Thoracic aorta (tissue), 2 donors: ENCODE measurements at regions not wholly inside any gene's neighbourhood (a gene's known extent, or its start where the extent isn't known, plus 50 kb on each side); places are given as distances from the start of the nearest gene placed in this dataset.

ENCODE experiments used
- ATAC-seq: fragments of 150-250 bp; one replicate; pipeline ENCODE4 v1.8.0; 2017; ENCODE audit warnings: low read depth; ENCODE audit not compliant: insufficient number of reproducible peaks, low FRiP score
- DNase-seq: peaks from one replicate; pipeline ENCODE4 v3.0.0-alpha.2; 2020; ENCODE audit warnings: low spot score
- H3K27ac ChIP-seq, 2 donors: fragments of 200-600 bp; sonication (generic); 1 replicate in 1 of 2; 2 replicates in 1 of 2; pipeline ENCODE4 v1.5.1; 2016; ENCODE audit warnings: mild to moderate bottlenecking in 2 of 2, moderate library complexity in 2 of 2
- H3K27me3 ChIP-seq: fragments of 200-600 bp; sonication (generic); replicated peaks from 2 replicates; pipeline ENCODE4 v1.6.0; 2016; ENCODE audit warnings: mild to moderate bottlenecking; ENCODE audit not compliant: insufficient read depth
- H3K36me3 ChIP-seq: fragments of 200-600 bp; sonication (generic); one replicate; pipeline ENCODE4 v1.5.1; 2016
- H3K4me1 ChIP-seq, 2 donors: fragments of 200-600 bp; sonication (generic); 1 replicate in 1 of 2; 2 replicates in 1 of 2; pipeline versions ENCODE4 v1.5.1 to v1.6.0; 2016; ENCODE audit warnings: low read depth in 2 of 2, mild to moderate bottlenecking in 1 of 2; ENCODE audit not compliant: control insufficient read depth in 1 of 2
- H3K4me3 ChIP-seq: fragments of 200-600 bp; sonication (generic); 2 replicates; pipeline ENCODE4 v1.5.1; 2016; ENCODE audit warnings: mild to moderate bottlenecking
- H3K9me3 ChIP-seq: fragments of 200-600 bp; sonication (generic); 2 replicates; pipeline ENCODE4 v1.5.1; 2016
- CTCF ChIP-seq: fragments of 200-600 bp; sonication (generic); IDR thresholded peaks from one replicate; pipeline ENCODE4 v1.5.1; 2019; ENCODE audit warnings: antibody characterized with exemption

DNA sequence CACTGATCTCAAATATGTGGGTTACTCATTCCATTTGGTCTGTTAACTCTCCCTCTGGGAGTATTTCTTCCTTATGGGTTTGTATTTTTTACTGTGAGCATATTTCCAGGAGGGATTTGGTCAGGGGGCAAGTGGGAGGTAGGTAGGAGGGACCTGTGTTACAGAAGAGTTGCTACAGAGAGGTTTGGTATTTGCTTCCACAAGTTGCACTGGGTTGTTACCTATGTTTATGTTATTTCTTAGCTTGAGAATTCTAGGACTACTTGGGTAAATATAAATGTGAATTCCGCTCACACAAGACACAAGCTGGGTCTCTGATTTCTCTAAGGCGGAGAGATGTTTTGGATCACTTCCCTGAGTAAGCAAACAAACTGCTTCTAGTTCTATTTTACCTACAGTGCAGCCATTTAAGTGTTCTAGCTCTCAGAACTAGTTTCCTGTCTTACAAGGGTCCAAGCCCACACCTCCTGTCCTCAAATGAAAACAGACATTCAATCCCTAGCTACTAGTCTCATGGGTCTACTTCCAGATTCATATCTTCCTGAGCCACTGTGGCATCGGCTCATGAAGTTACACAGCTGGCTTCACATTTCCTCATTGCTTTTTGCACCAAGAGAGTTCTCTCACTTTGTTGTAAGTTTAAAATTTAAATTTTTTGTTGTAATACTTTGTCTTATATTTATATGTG is 75.4 kb upstream of the PPP1R3C start:
- Histone ChIP-seq H3K27me3 (no peaks in the 10 kb centered on the region), H3K4me1 (peaks cover 5 to 15% of the 10 kb centered on the region in 2 donors), H3K36me3 (no peaks in the 10 kb centered on the region), H3K9me3 (no peaks in the 10 kb centered on the region), H3K27ac (no peak overlapping the region), H3K4me3 (no peak overlapping the region)
- no peak for DNase-seq
- ATAC-seq = no peak
- TF ChIP-seq CTCF = no peak

- peaks cover 5 to 12% of the 10 kb centered on the region in 2 donors for H3K4me1 ChIP-seq
- no peak overlapping the region for H3K27ac ChIP-seq
- H3K4me3 ChIP-seq = no peak overlapping the region
- no peak for TF ChIP-seq CTCF
- H3K36me3 ChIP-seq = no peaks in the 10 kb centered on the region
- no peaks in the 10 kb centered on the region for H3K9me3 ChIP-seq
- H3K27me3 ChIP-seq = no peaks in the 10 kb centered on the region
- ATAC-seq (no peak), DNase-seq (no peak)
Observed at GRCh38 chr10:91707236-91707635, 74.4 kb upstream of the PPP1R3C start.

DNA sequence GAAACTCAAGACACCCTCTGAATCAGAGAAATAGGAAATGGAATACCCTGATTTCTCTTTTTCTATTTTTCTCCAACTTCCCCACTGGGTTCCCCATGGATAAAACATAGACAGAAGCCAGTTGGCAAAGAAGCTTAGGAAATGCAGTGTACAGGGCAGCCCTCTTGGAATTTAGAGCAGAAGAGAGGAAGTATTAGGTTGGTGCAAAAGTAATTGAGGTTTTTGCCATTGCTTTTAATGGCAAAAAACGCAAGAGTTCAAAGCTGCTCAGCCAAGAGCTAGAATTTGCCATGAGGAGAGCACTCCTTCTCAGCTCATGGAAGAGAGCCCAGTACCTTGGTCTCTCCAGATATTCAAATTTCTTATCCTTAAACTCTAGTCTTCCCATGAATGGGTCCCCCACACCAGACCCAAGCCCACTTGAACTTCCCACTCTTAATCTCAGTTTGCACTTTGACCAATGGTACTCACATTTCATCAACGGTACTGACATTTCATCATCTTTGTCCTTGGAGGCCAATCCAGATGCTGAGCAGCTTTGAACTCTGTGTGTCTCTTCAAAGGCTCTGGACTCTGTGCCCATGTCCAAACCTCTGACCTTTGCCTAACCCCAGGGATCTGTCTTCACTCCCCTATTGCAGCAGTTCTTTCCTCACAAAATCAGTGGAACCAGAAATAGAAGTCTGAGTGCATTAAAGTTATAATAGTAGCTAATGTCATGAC is 73.2 kb upstream of the PPP1R3C start:
- no peak for TF ChIP-seq CTCF
- H3K36me3 ChIP-seq = no peaks in the 10 kb centered on the region
- H3K4me3 ChIP-seq = no peak overlapping the region
- no peaks in the 10 kb centered on the region for H3K9me3 ChIP-seq
- ATAC-seq (no peak), DNase-seq (no peak)
- H3K27me3 ChIP-seq = no peaks in the 10 kb centered on the region
- H3K27ac ChIP-seq = no peak overlapping the region
- H3K4me1 ChIP-seq = peaks cover 3 to 9% of the 10 kb centered on the region in 2 donors

DNA sequence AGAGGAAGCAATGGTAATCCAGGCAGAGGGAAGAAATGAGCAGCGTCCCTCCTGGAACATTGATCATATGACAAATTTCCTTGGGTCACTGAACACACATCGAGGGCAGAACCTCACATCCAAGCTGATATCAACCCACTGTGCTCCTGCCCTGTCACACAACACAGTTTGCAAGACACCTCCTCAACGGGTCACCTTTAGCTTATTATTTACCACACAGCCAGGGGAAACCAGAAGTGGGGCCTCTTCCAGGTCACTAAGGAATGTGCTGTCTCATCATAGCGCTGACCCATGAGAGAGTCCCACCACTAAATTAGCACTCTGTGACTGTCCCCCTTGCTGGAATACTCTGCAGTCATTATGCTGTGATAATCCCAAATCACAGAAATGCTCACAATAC is 69.7 kb upstream of the PPP1R3C start:
- H3K36me3 ChIP-seq = no peaks in the 10 kb centered on the region
- ATAC-seq (no peak), DNase-seq (no peak)
- no peaks in the 10 kb centered on the region for H3K27me3 ChIP-seq
- peaks cover 12 to 21% of the 10 kb centered on the region in 2 donors for H3K4me1 ChIP-seq
- no peak overlapping the region for H3K4me3 ChIP-seq
- TF ChIP-seq CTCF = no peak
- H3K27ac ChIP-seq = no peak overlapping the region
- H3K9me3 ChIP-seq = no peaks in the 10 kb centered on the region

- no peak overlapping the region for H3K27ac ChIP-seq
- DNase-seq (no peak), ATAC-seq (no peak)
- H3K27me3 ChIP-seq = no peaks in the 10 kb centered on the region
- H3K9me3 ChIP-seq = no peaks in the 10 kb centered on the region
- peaks cover 12 to 21% of the 10 kb centered on the region in 2 donors for H3K4me1 ChIP-seq
- H3K4me3 ChIP-seq = no peak overlapping the region
- TF ChIP-seq CTCF = no peak
- H3K36me3 ChIP-seq = no peaks in the 10 kb centered on the region
Observed at GRCh38 chr10:91700788-91701444, 68.0 kb upstream of the PPP1R3C start.
